Astrocyte of the spinal cord (primary cell): ENCODE measurements at regions not wholly inside any gene's neighbourhood (a gene's known extent, or its start where the extent isn't known, plus 50 kb on each side); places are given as distances from the start of the nearest gene placed in this dataset.

Source experiments
- DNase-seq: peaks from one replicate; pipeline ENCODE4 v3.0.0; 2011; ENCODE audit warnings: low read depth, low spot score
- H3K4me3 ChIP-seq: 2 replicates; pipeline ENCODE4 v1.5.1; 2011; ENCODE audit warnings: low read depth, mild to moderate bottlenecking, low read length, moderate library complexity
- in situ Hi-C: cut with HindIII; loops from 2 replicates; pipeline ENCODE4 v1.10.0; 2017; ENCODE audit warnings: low sequenced_read_pairs
- TF ChIP-seq, protein P1 (sequence below): IDR thresholded peaks from 2 replicates; pipeline ENCODE4 v1.5.1; 2012; ENCODE audit warnings: low read depth, mild to moderate bottlenecking, low read length, inconsistent platforms

DNA sequence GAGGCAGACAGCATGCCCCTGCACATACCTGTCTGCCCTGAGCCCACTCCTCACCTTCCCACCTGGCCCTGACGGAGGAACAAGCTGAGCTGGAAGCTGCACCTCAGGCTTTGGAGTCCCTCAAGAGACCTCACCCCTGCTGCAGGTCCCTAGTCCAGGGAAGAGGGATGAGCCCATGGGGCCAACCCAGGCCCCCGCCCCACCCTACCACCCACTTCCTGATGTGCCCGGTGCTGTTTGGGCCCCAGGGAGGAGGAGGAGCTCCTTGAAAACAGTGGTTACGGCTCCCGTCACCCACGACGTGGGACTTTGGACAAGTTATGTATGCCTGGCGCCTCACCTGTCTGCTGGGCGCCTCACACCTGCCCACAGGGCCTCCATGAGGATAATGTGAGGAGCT, 250.2 kb downstream of the NPHP4 start:
- TF ChIP-seq, protein P1, sequence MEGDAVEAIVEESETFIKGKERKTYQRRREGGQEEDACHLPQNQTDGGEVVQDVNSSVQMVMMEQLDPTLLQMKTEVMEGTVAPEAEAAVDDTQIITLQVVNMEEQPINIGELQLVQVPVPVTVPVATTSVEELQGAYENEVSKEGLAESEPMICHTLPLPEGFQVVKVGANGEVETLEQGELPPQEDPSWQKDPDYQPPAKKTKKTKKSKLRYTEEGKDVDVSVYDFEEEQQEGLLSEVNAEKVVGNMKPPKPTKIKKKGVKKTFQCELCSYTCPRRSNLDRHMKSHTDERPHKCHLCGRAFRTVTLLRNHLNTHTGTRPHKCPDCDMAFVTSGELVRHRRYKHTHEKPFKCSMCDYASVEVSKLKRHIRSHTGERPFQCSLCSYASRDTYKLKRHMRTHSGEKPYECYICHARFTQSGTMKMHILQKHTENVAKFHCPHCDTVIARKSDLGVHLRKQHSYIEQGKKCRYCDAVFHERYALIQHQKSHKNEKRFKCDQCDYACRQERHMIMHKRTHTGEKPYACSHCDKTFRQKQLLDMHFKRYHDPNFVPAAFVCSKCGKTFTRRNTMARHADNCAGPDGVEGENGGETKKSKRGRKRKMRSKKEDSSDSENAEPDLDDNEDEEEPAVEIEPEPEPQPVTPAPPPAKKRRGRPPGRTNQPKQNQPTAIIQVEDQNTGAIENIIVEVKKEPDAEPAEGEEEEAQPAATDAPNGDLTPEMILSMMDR = no peak
- H3K4me3 ChIP-seq = no peak overlapping the region
- in situ Hi-C loops = no loop called here
- no peak for DNase-seq

DNA sequence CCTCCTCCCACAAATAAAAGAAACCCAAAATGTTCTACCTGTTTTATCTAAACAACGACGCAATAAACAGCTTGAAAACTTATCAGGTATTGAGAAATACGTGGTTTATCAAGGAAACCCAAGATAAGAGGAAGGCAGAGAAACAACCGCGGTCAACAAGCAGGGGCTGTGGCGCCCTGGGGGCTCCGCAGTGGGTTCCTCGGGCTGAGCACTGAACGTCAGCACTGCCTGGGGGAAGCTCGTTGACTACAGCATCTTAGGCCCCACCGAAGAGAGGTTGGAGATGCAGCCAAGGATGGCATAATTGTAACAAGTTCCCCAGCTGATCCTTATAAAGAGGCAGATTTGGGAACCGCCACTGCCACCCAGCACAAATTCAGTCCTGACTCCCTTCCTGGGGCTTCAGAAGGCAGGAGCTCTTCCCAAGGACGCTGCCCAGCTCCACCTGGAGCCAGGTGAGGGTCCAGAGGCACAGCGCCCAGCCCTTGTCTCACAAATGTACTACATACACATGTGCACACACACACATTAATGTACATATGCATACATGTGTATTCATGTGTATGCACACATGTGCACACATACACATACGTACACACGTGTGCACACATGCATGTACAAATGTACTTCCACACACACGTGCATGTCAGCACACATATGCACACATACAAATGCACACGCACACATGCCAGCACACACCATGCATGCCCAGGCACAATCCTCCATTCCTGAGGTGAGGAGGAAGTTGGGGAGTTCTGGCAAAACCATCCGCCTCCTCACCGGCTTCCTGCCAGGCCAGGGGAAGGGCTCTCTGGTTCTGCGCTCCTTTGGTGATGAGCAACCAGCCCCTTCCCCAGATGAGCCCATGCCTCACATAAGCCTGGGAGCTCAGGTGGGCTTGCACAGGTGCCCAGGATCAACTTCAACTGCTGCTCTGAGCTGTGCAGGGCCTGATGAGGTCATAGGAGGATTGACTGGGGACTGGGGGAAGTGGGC, 251.1 kb downstream of the NPHP4 start:
- TF ChIP-seq, protein P1 = no peak
- DNase-seq = no peak
- H3K4me3 ChIP-seq = no peak overlapping the region
- in situ Hi-C loops = no loop called here

DNA sequence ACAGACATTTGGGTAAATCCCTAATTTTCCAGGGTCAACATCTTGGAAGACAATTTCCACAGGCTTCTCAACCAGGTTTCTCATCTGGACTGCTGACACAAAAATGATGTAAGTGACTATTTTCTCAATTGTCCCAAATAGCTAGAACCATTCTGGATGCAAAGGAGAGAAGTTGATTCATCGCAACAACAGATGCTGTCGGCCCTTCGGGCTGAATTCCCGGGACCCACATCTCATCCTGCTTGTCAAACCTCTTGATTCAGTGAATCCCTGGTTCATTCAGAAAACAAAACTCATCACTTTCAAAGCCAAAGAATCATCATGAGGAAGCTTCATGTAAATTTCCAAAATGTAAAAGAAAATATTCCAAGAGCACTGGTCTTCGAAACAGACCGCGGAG, 251.8 kb downstream of the NPHP4 start:
- no peak overlapping the region for H3K4me3 ChIP-seq
- in situ Hi-C loops = no loop called here
- TF ChIP-seq, protein P1 = no peak
- no peak for DNase-seq

DNA sequence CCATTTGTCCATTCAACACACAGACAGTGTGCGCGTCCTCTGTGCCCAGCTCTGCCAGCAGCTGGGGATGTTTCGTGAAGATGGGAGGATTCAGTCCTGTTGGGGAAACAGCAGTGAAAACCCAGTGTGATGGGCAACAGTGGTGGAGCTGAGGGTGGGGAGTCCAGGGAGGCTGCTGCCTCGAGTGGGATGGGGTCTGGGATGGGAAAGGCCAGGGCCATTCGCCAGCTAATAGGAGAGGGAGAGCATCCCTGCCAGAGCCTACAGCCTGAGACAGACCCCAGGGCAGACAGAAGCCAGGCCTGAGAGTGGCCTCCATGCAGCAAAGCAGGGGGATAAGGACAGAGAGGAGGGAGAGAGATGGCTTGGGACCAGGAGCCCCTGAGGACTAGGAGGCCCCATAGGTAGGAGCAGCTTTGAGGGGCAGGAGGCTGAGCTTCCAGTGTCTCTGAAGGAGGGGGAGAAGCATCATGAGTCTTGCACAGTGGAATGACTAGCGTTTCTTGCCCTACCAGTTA, 252.6 kb downstream of the NPHP4 start:
- no peak for DNase-seq
- in situ Hi-C loops = no loop called here
- H3K4me3 ChIP-seq = no peak overlapping the region
- TF ChIP-seq, protein P1 = no peak

DNA sequence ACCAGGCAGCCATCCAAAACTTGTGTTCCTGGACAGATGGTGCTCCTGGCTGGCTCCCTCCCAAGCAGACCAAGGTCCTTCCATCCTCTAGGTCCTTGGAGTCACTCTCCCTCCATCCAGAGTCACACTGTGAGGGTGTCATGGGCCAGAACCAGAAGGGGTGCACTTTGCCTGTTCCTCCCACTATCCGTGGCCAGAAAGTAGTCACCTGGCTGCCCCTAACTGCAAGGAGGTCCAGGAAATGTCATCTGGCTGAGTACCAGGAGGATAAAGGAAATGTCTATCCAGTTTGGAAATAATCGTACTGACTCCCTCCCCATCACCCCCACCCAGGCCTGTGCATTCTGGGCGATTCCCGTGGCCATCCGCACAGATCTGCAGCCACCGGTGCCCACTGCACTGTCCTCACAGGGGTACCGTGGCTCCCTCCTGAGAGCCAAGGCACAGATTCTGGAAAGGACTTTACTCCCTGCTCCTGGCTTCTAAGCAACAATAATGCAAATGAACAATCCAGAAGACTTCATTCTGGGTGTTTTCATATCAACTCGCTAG, 253.2 kb downstream of the NPHP4 start:
- no peak for DNase-seq
- TF ChIP-seq, protein P1 = no peak
- in situ Hi-C loops = no loop called here

DNA sequence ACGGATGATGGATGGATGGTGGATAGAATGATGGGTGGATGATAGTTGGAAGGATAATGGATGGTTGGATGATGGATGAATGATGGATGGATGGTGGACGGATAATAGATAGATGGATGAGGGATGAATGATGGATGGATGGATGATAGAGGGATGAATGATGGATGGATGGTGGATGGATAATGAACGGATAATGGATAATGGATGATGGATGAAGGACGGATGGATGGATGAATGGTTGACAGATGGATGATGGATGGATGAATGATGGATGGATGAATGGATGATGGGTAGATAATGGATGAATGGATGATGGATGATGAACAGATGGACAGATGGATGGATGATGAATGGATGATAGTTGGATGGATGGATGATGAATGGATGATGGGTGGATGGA, 255.1 kb downstream of the NPHP4 start:
- no peak overlapping the region for H3K4me3 ChIP-seq
- in situ Hi-C loops = no loop called here
- TF ChIP-seq, protein P1 = no peak
- DNase-seq = no peak

More for the DNA sequence above, 253.2 kb downstream of the NPHP4 start:
- H3K4me3 ChIP-seq = no peak overlapping the region
